ENCODE measurements at regions not wholly inside any gene's neighbourhood (a gene's known extent, or its start where the extent isn't known, plus 50 kb on each side); places are given as distances from the start of the nearest gene placed in this dataset.

DNA sequence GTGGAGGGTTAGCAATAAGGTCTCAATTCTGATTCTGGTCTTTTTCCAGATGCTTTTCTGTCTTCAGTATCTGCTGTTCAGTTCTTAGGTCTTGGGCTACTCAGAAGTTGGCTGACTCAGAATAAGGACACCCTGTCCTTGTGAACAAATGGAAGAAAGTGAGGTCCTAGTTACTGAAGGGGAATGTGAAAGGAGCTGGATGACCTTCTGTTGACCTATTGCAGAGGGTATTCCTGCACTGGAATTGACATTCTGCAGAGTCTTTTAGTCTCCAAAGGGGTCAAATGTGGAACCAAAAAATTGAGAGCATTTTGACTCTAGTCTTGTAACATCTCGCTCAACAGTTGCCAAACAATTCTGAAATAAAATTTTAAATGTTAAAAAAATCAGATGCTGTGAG is 63.0 kb downstream of the CCR1 start:
- Histone ChIP-seq H3K4me3 (ENCODE audit: low read depth, low read length) (no peak overlapping the region), H3K36me3 (ENCODE audit: control insufficient read depth in 2 of 2, insufficient read depth in 1 of 2, low read length in 2 of 2) (no peaks in the 10 kb centered on the region), H3K4me1 (ENCODE audit: control insufficient read depth, insufficient read depth, low read length) (no peaks in the 10 kb centered on the region), H3K9me3 (ENCODE audit: control insufficient read depth, insufficient read depth, low read depth, low read length) (no peaks in the 10 kb centered on the region), H3K27ac (ENCODE audit: extremely low read depth, low read depth, low read length) (no peak overlapping the region)
- ChIA-PET POLR2A (no interaction called here), CTCF (no interaction called here)
- TF ChIP-seq ZFP69B (tag by site-specific recombination; IDR thresholded peaks at IDR 0.05): no peak
- TF ChIP-seq KLF8 (tag by site-specific recombination; IDR thresholded peaks at IDR 0.05): no peak
- TF ChIP-seq, protein P1, sequence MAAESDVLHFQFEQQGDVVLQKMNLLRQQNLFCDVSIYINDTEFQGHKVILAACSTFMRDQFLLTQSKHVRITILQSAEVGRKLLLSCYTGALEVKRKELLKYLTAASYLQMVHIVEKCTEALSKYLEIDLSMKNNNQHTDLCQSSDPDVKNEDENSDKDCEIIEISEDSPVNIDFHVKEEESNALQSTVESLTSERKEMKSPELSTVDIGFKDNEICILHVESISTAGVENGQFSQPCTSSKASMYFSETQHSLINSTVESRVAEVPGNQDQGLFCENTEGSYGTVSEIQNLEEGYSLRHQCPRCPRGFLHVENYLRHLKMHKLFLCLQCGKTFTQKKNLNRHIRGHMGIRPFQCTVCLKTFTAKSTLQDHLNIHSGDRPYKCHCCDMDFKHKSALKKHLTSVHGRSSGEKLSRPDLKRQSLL (tag by site-specific recombination; IDR thresholded peaks at IDR 0.05): no peak
- TF ChIP-seq, protein P2, sequence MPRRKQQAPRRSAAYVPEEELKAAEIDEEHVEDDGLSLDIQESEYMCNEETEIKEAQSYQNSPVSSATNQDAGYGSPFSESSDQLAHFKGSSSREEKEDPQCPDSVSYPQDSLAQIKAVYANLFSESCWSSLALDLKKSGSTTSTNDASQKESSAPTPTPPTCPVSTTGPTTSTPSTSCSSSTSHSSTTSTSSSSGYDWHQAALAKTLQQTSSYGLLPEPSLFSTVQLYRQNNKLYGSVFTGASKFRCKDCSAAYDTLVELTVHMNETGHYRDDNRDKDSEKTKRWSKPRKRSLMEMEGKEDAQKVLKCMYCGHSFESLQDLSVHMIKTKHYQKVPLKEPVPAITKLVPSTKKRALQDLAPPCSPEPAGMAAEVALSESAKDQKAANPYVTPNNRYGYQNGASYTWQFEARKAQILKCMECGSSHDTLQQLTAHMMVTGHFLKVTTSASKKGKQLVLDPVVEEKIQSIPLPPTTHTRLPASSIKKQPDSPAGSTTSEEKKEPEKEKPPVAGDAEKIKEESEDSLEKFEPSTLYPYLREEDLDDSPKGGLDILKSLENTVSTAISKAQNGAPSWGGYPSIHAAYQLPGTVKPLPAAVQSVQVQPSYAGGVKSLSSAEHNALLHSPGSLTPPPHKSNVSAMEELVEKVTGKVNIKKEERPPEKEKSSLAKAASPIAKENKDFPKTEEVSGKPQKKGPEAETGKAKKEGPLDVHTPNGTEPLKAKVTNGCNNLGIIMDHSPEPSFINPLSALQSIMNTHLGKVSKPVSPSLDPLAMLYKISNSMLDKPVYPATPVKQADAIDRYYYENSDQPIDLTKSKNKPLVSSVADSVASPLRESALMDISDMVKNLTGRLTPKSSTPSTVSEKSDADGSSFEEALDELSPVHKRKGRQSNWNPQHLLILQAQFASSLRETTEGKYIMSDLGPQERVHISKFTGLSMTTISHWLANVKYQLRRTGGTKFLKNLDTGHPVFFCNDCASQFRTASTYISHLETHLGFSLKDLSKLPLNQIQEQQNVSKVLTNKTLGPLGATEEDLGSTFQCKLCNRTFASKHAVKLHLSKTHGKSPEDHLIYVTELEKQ (tag by site-specific recombination; IDR thresholded peaks at IDR 0.05; ENCODE audit: borderline replicate concordance): no peak
- no peak for TF ChIP-seq ZNF24 (tag by site-specific recombination; IDR thresholded peaks at IDR 0.05)
- no peak for TF ChIP-seq ZNF701 (tag by site-specific recombination; IDR thresholded peaks at IDR 0.05)
- no peak for TF ChIP-seq BCL6B (tag by site-specific recombination; IDR thresholded peaks at IDR 0.05)
- TF ChIP-seq ZNF610 (tag by site-specific recombination; IDR thresholded peaks at IDR 0.05; ENCODE audit: borderline replicate concordance): no peak

GRCh38 chr3:46143951-46144473 is 64.1 kb downstream of the CCR1 start:
- ChIA-PET POLR2A (no interaction called here), CTCF (no interaction called here)
- Histone ChIP-seq H3K4me3 (ENCODE audit: low read depth, low read length) (no peak overlapping the region), H3K4me1 (ENCODE audit: control insufficient read depth, insufficient read depth, low read length) (no peaks in the 10 kb centered on the region), H3K27ac (ENCODE audit: extremely low read depth, low read depth, low read length) (no peak overlapping the region), H3K36me3 (ENCODE audit: control insufficient read depth in 2 of 2, insufficient read depth in 1 of 2, low read length in 2 of 2) (no peaks in the 10 kb centered on the region), H3K9me3 (ENCODE audit: control insufficient read depth, insufficient read depth, low read depth, low read length) (no peaks in the 10 kb centered on the region)
- TF ChIP-seq GLI4 (tag by site-specific recombination; IDR thresholded peaks at IDR 0.05): no peak
- TF ChIP-seq TCF7L2 (IDR thresholded peaks at IDR 0.05; ENCODE audit: borderline replicate concordance, low read depth, low read length): no peak
- no peak for TF ChIP-seq ZNF623 (tag by site-specific recombination; IDR thresholded peaks at IDR 0.05)
- TF ChIP-seq ZNF292 (tag by site-specific recombination; IDR thresholded peaks at IDR 0.05; ENCODE audit: borderline replicate concordance, low read depth): no peak
- TF ChIP-seq ZNF626 (tag by site-specific recombination; IDR thresholded peaks at IDR 0.05): no peak
- TF ChIP-seq ZFHX2 (tag by site-specific recombination; conservative IDR thresholded peaks at IDR 0.05): no peak
- no peak for TF ChIP-seq ZFP69B (tag by site-specific recombination; IDR thresholded peaks at IDR 0.05)
- TF ChIP-seq ZEB2 (tag by site-specific recombination; IDR thresholded peaks at IDR 0.05): no peak
- TF ChIP-seq ZNF391 (tag by site-specific recombination; IDR thresholded peaks at IDR 0.05; ENCODE audit: borderline replicate concordance, low read depth): no peak
- TF ChIP-seq, protein P3, sequence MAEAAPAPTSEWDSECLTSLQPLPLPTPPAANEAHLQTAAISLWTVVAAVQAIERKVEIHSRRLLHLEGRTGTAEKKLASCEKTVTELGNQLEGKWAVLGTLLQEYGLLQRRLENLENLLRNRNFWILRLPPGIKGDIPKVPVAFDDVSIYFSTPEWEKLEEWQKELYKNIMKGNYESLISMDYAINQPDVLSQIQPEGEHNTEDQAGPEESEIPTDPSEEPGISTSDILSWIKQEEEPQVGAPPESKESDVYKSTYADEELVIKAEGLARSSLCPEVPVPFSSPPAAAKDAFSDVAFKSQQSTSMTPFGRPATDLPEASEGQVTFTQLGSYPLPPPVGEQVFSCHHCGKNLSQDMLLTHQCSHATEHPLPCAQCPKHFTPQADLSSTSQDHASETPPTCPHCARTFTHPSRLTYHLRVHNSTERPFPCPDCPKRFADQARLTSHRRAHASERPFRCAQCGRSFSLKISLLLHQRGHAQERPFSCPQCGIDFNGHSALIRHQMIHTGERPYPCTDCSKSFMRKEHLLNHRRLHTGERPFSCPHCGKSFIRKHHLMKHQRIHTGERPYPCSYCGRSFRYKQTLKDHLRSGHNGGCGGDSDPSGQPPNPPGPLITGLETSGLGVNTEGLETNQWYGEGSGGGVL (tag by site-specific recombination; IDR thresholded peaks at IDR 0.05): no peak
- TF ChIP-seq ZNF138 (tag by site-specific recombination; IDR thresholded peaks at IDR 0.05; ENCODE audit: borderline replicate concordance): no peak

All from HEK293 (cell line).